CD8-positive, alpha-beta memory T cell (primary cell): ENCODE measurements at regions not wholly inside any gene's neighbourhood (a gene's known extent, or its start where the extent isn't known, plus 50 kb on each side); places are given as distances from the start of the nearest gene placed in this dataset.

ENCODE experiments used
- CTCF ChIA-PET: fragments of 350-600 bp; sonication (Branson Sonifier 250); formaldehyde crosslinking; loops from one replicate; lab custom pipeline; 2021; ENCODE audit warnings: antibody characterized with exemption; lab: Charles Lee
- POLR2A ChIA-PET: fragments of 350-600 bp; sonication (Branson Sonifier 250); formaldehyde crosslinking; loops from one replicate; lab custom pipeline; 2021; ENCODE audit warnings: antibody characterized with exemption; lab: Charles Lee
- DNase-seq, 5 donors: peaks; one replicate each; pipeline versions ENCODE4 v3.0.0 to v3.0.0-alpha.2; 2020 to 2022; ENCODE audit warnings: mixed read lengths in 1 of 5
- H3K27ac ChIP-seq: one replicate; pipeline ENCODE4 v1.7.0; 2013; ENCODE audit warnings: low read depth, mild to moderate bottlenecking, low read length, moderate library complexity
- H3K27me3 ChIP-seq: 2 replicates; pipeline ENCODE4 v1.7.0; 2013; ENCODE audit warnings: low read length, mild to moderate bottlenecking; ENCODE audit not compliant: insufficient read depth, poor library complexity, severe bottlenecking
- H3K36me3 ChIP-seq: 2 replicates; pipeline ENCODE4 v1.7.0; 2013; ENCODE audit warnings: mild to moderate bottlenecking, low read length, moderate library complexity; ENCODE audit not compliant: insufficient read depth
- H3K4me1 ChIP-seq: 2 replicates; pipeline ENCODE4 v1.7.0; 2013; ENCODE audit warnings: mild to moderate bottlenecking, low read length, moderate library complexity; ENCODE audit not compliant: insufficient read depth
- H3K4me3 ChIP-seq: 2 replicates; pipeline ENCODE4 v1.7.0; 2013; ENCODE audit warnings: mild to moderate bottlenecking, low read length
- H3K9me3 ChIP-seq: 2 replicates; pipeline ENCODE4 v1.7.0; 2013; ENCODE audit warnings: mild to moderate bottlenecking, low read length
- H3K27ac Mint-ChIP-seq, 8 donors: one replicate each; pipeline ENCODE4 v1.8.0; 2020 to 2021; ENCODE audit warnings: mixed read lengths in 8 of 8, mild to moderate bottlenecking in 6 of 8, inconsistent platforms in 3 of 8, moderate library complexity in 3 of 8
- H3K27me3 Mint-ChIP-seq, 2 donors: one replicate each; pipeline ENCODE4 v1.8.0; 2020 to 2021; ENCODE audit warnings: mixed read lengths in 2 of 2, mild to moderate bottlenecking in 1 of 2, moderate library complexity in 1 of 2
- H3K36me3 Mint-ChIP-seq, 3 donors: one replicate each; pipeline ENCODE4 v1.8.0; 2020 to 2021; ENCODE audit warnings: mixed read lengths in 3 of 3, inconsistent platforms in 1 of 3, mild to moderate bottlenecking in 1 of 3
- H3K4me1 Mint-ChIP-seq, 3 donors: one replicate each; pipeline ENCODE4 v1.8.0; 2020 to 2021; ENCODE audit warnings: mixed read lengths in 3 of 3, inconsistent platforms in 1 of 3, mild to moderate bottlenecking in 1 of 3
- H3K4me3 Mint-ChIP-seq, 7 donors: one replicate each; pipeline ENCODE4 v1.8.0; 2020 to 2021; ENCODE audit warnings: mixed read lengths in 7 of 7, mild to moderate bottlenecking in 6 of 7, moderate library complexity in 4 of 7, inconsistent platforms in 2 of 7
- H3K9me3 Mint-ChIP-seq, 5 donors: one replicate each; pipeline ENCODE4 v1.8.0; 2020 to 2022; ENCODE audit warnings: mixed read lengths in 5 of 5, mild to moderate bottlenecking in 3 of 5, moderate library complexity in 2 of 5, inconsistent platforms in 1 of 5

DNA sequence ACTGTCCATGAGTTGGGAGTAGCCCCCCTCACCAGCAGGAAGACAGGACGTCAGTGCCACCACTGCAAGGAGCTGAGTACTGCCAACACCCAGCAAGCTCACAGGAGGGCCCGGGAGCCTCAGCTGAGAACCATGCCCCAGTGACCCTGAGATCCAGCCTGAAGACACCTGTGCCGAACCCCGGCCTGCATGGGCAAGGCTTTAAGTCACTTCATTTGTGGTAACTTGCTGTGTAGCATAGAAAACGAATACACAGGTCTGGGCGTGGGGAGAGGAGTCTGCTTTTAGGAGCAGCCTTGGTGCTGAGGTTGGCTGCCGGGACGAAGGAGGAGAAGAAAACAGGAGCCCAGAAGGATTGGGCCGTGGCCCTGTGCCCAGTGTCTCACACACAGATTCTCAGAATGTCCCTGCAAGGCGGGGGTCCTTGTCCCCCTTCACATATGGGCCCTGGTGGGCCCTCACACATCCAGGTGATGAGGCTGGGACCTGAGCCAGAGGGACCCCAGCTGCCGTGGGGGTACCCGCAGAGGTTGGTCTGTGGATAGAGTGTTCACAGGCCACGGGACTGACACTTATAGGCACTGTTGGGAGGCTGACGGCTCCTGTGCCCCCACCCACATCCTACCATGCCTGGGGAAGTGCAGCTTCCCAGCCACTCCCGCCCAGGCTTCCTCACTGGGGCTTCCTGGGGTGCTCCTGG, 85.3 kb downstream of the PLXNA1 start:
- peak in 1 of 5 donors; percentile 28 for DNase-seq
- ChIA-PET POLR2A (no interaction called here), CTCF (no interaction called here)
- H3K27ac ChIP-seq: no peak overlapping the region
- Mint-ChIP-seq H3K9me3 (no peaks in the 10 kb centered on the region), H3K27me3 (peaks cover 14 to 44% of the 10 kb centered on the region in 2 donors), H3K36me3 (no peaks in the 10 kb centered on the region), H3K27ac (no peak overlapping the region), H3K4me3 (no peak overlapping the region), H3K4me1 (no peaks in the 10 kb centered on the region)
- no peaks in the 10 kb centered on the region for H3K27me3 ChIP-seq
- no peak overlapping the region for H3K4me3 ChIP-seq
- H3K4me1 ChIP-seq: no peaks in the 10 kb centered on the region
- H3K9me3 ChIP-seq: no peaks in the 10 kb centered on the region
- H3K36me3 ChIP-seq: no peaks in the 10 kb centered on the region

DNA sequence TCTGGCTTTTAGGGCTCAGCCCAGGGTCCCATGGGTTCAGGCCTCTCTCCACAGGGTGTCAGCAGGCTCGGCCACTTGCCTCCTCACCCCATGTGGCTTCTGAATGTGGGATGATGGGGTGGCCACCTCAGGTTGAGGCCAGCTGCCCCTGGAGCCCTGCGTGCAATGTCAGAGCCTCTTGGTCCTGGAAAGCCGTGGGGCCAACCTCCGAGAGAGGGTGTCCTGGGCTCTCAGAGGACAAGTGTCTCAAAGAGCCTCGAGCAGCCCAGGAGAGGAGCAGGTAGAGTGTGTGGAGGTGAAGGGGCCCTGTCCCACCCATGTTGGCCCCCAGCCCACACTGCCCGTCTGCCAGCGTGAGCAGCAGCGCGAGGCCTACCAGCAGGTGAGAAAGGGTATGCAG, 86.0 kb downstream of the PLXNA1 start:
- Mint-ChIP-seq H3K36me3 (no peaks in the 10 kb centered on the region), H3K27me3 (peaks cover 12 to 43% of the 10 kb centered on the region in 2 donors), H3K9me3 (no peaks in the 10 kb centered on the region), H3K4me1 (no peaks in the 10 kb centered on the region), H3K27ac (no peak overlapping the region), H3K4me3 (no peak overlapping the region)
- POLR2A ChIA-PET: no interaction called here
- Histone ChIP-seq H3K36me3 (no peaks in the 10 kb centered on the region), H3K9me3 (no peaks in the 10 kb centered on the region), H3K4me3 (no peak overlapping the region), H3K4me1 (no peaks in the 10 kb centered on the region), H3K27me3 (no peaks in the 10 kb centered on the region), H3K27ac (no peak overlapping the region)
- DNase-seq: peak in 1 of 5 donors; percentile 27
- CTCF ChIA-PET: no interaction called here

DNA sequence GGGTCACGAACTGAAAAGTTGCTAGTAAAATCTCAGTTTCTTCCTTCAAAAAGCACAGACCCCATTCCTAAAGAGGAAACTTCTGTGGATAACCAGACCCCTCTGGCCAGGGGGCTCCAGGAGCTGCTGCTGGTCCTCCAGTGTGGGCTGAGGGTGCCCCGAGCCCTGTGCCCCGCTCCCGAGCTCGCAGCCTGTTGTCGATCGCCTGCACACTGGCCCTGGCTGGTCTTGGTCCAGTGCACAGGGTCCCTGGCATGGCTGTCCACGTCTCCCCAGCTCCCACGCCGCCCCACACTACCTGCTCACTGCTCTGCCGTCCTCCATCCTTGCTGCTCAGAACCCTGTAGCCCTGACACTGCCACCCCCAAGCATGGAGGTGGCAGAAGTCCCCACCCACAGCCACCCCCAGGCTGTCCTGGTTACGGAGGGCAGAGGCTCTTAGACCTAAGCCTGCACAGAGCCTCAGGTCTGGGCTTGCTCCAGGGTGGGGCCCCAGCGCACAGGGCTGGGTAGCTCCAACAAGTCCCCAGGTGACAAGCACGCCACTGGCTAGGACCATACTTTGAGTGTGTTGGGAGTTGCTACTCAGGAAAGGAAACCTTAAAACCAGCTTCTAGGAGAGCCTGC, 87.0 kb downstream of the PLXNA1 start:
- no peak overlapping the region for H3K27ac ChIP-seq
- Mint-ChIP-seq H3K9me3 (no peaks in the 10 kb centered on the region), H3K36me3 (no peaks in the 10 kb centered on the region), H3K27ac (no peak overlapping the region), H3K4me1 (peaks cover 0 to 3% (median 0%) of the 10 kb centered on the region in 3 donors), H3K27me3 (peaks cover 13 to 35% of the 10 kb centered on the region in 2 donors), H3K4me3 (no peak overlapping the region)
- DNase-seq: peak in 1 of 5 donors; percentile 30
- ChIA-PET POLR2A (no interaction called here), CTCF (no interaction called here)
- H3K36me3 ChIP-seq: no peaks in the 10 kb centered on the region
- H3K27me3 ChIP-seq: no peaks in the 10 kb centered on the region
- no peaks in the 10 kb centered on the region for H3K4me1 ChIP-seq
- no peaks in the 10 kb centered on the region for H3K9me3 ChIP-seq
- H3K4me3 ChIP-seq: no peak overlapping the region

DNA sequence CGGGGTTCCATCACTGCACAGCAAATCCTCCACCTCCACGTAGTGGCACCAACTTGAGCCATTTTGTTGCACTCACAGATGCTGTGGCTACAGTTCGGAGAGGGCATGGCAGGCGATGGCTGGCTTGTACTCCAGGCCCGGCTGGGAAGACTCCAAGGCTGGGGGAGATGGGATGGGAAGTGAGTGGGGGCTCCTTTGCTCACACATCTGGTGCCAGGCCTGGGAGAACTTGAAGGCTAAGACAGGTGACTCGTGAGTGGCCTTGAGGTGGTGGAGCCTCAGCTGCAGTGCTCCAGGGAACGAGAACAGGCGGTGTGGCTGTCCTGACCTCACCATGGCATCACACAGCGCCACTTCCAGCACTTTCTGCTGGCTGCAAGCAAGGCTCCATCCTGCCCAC, 87.9 kb downstream of the PLXNA1 start:
- Mint-ChIP-seq H3K4me3 (no peak overlapping the region), H3K4me1 (peaks cover 0 to 7% (median 0%) of the 10 kb centered on the region in 3 donors), H3K27me3 (peaks cover 13 to 28% of the 10 kb centered on the region in 2 donors), H3K9me3 (no peaks in the 10 kb centered on the region), H3K36me3 (no peaks in the 10 kb centered on the region), H3K27ac (no peak overlapping the region)
- no peak overlapping the region for H3K27ac ChIP-seq
- no peaks in the 10 kb centered on the region for H3K27me3 ChIP-seq
- H3K36me3 ChIP-seq: no peaks in the 10 kb centered on the region
- ChIA-PET CTCF (no interaction called here), POLR2A (no interaction called here)
- H3K4me1 ChIP-seq: no peaks in the 10 kb centered on the region
- H3K9me3 ChIP-seq: no peaks in the 10 kb centered on the region
- H3K4me3 ChIP-seq: no peak overlapping the region
- peak in 1 of 5 donors; percentile 24 for DNase-seq

DNA sequence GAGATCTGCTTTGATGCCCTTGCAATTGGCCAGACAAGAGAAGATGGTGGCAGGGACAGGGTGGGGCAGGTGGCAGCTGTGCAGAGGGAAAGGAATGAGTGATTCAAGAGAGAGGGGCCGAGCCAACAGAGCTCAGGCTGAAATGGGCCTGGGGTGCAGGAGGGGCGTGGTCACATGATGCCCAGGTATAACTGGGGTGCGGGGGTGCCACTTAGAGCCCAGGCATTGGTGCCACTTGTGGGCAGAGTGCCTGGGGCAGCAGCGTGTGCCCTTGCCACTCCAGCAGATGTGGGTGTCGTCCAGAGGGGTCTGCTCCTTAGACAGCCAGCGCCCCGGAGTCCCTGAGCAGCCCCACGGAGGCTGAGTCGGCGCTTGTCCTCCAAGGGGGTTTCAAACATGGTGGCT, 88.7 kb downstream of the PLXNA1 start:
- Mint-ChIP-seq H3K36me3 (no peaks in the 10 kb centered on the region), H3K4me3 (no peak overlapping the region), H3K9me3 (no peaks in the 10 kb centered on the region), H3K27me3 (peaks cover 12 to 20% of the 10 kb centered on the region in 2 donors), H3K4me1 (peaks cover 0 to 7% (median 0%) of the 10 kb centered on the region in 3 donors), H3K27ac (no peak overlapping the region)
- no peaks in the 10 kb centered on the region for H3K9me3 ChIP-seq
- no peaks in the 10 kb centered on the region for H3K27me3 ChIP-seq
- no peak overlapping the region for H3K27ac ChIP-seq
- H3K4me3 ChIP-seq: no peak overlapping the region
- H3K4me1 ChIP-seq: no peaks in the 10 kb centered on the region
- POLR2A ChIA-PET: no interaction called here
- CTCF ChIA-PET: no interaction called here
- no peaks in the 10 kb centered on the region for H3K36me3 ChIP-seq
- peak in 1 of 5 donors; percentile 32 for DNase-seq

DNA sequence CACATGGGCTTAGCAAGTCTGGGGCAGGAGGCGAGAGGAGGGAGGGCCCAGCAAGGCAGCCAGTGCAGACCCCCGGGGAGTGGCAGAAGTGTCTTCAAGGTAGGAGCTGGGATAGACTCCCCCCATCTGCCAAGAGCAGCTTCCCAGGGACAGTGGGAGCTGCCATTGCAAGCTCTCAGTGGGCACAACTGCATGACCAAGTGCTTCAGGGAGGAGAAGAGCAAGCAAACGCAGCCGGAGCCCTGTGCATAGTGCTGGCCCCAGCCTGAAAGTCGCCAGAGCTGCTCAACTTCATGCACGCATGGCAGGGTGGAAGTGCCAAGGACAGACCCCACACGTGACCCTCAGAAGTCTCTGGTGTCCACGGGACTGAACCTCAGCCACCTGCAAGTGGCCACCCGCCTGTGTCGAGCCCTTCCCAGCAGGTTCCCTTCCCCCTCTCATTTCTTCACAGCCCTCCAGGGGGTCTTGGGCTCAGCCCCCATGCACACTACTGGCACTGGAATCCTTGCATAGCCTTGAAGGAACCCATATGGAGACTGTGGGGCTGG, 89.4 kb downstream of the PLXNA1 start:
- Histone ChIP-seq H3K27ac (no peak overlapping the region), H3K9me3 (no peaks in the 10 kb centered on the region), H3K36me3 (no peaks in the 10 kb centered on the region), H3K4me3 (no peak overlapping the region), H3K4me1 (no peaks in the 10 kb centered on the region), H3K27me3 (no peaks in the 10 kb centered on the region)
- Mint-ChIP-seq H3K27ac (no peak overlapping the region), H3K4me1 (peaks cover 0 to 7% (median 0%) of the 10 kb centered on the region in 3 donors), H3K4me3 (no peak overlapping the region), H3K9me3 (no peaks in the 10 kb centered on the region), H3K27me3 (peaks cover 9 to 14% of the 10 kb centered on the region in 2 donors), H3K36me3 (no peaks in the 10 kb centered on the region)
- POLR2A ChIA-PET: no interaction called here
- CTCF ChIA-PET: no interaction called here
- peak in 1 of 5 donors; percentile 21 for DNase-seq

DNA sequence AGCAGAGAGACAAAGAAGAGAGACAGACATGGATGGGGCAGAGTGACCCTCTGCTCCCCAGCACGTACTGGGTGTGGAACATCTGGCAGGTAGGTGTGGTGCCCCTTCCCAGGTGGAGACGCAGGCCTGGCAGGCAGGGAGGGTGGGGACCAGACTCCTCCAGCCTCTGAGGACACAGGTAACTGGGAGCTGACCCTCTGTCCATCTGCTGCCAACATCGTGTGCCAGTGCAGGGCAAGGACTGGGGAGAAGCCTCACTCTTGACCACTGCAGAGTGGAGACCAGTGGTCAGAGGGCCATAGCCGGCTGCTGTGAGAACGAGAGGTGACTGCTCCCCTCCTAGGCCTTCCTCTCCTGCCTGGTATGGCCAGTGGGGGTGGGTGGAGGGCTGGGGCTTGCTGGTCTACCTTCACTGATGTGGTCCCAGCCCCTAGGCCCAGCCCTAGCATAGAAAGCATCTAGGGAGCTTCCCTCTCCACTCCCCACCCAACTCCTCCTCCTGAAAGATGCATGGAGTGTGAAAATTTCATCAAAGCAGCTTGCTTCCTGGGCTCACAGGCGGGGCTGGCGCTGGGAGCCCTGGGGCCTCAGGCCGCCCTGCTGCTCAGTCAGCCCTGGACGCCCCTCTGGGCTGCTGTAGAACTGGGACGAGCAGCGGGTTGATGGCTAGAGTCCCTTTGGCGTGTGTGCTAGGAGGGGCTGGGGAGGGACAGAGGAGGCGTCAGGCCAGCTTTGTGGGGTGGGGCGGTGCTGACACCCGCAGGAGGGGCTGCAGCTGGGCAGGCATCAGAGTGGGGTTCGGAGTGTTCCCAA, 90.3 kb downstream of the PLXNA1 start:
- H3K36me3 ChIP-seq: no peaks in the 10 kb centered on the region
- H3K9me3 Mint-ChIP-seq: no peaks in the 10 kb centered on the region
- H3K36me3 Mint-ChIP-seq: no peaks in the 10 kb centered on the region
- H3K27ac ChIP-seq: no peak overlapping the region
- CTCF ChIA-PET: no interaction called here
- no peak overlapping the region for H3K4me3 ChIP-seq
- H3K4me1 ChIP-seq: no peaks in the 10 kb centered on the region
- no peaks in the 10 kb centered on the region for H3K9me3 ChIP-seq
- peaks cover 0 to 7% (median 0%) of the 10 kb centered on the region in 3 donors for H3K4me1 Mint-ChIP-seq
- no peak overlapping the region for H3K4me3 Mint-ChIP-seq
- peak in 1 of 5 donors; percentile 42 for DNase-seq
- POLR2A ChIA-PET: no interaction called here
- H3K27ac Mint-ChIP-seq: no peak overlapping the region
- peaks cover 7 to 11% of the 10 kb centered on the region in 2 donors for H3K27me3 Mint-ChIP-seq
- H3K27me3 ChIP-seq: no peaks in the 10 kb centered on the region
